H1 (cell line): ENCODE measurements at regions not wholly inside any gene's neighbourhood (a gene's known extent, or its start where the extent isn't known, plus 50 kb on each side); places are given as distances from the start of the nearest gene placed in this dataset.

Experiments used
- CREB1 ChIP-seq: IDR thresholded peaks from 2 replicates; pipeline ENCODE4 v1.6.1; 2012; ENCODE audit warnings: inconsistent platforms
- GTF2F1 ChIP-seq: IDR thresholded peaks from 2 replicates; pipeline ENCODE4 v1.6.1; 2012; ENCODE audit warnings: low read depth, low read length, improper control_type of control experiment, borderline replicate concordance
- RFX5 ChIP-seq: IDR thresholded peaks from 2 replicates; pipeline ENCODE4 v1.6.1; 2011; ENCODE audit warnings: low read depth, low read length, improper control_type of control experiment, borderline replicate concordance
- ZNF274 ChIP-seq: IDR thresholded peaks from 2 replicates; pipeline ENCODE4 v1.7.0; 2012; ENCODE audit warnings: low read length, borderline replicate concordance; ENCODE audit errors: extremely low read depth

GRCh38 chr2:51472783-51473182, 440.9 kb upstream of the NRXN1 start (continued):
- TF ChIP-seq GTF2F1 (no peak), CREB1 (no peak), ZNF274 (no peak), RFX5 (no peak)
- TF ChIP-seq, all 59 proteins: peak for 0
